ENCODE measurements at regions not wholly inside any gene's neighbourhood (a gene's known extent, or its start where the extent isn't known, plus 50 kb on each side); places are given as distances from the start of the nearest gene placed in this dataset.

GRCh38 chr21:15193937-15194336 is 129.1 kb upstream of the NRIP1 start (continued):
- no peak for TF ChIP-seq CHCHD3 (CRISPR knock-in tag; IDR thresholded peaks at IDR 0.05)
- TF ChIP-seq MYC (IDR thresholded peaks at IDR 0.05; ENCODE audit: low read depth, low read length), result no peak
- TF ChIP-seq MYC (CRISPR knock-in tag; IDR thresholded peaks at IDR 0.05; ENCODE audit: borderline replicate concordance, low read depth), result no peak
- TF ChIP-seq BRD4 (IDR thresholded peaks at IDR 0.05), result no peak
- no peak for TF ChIP-seq ATF7 (IDR thresholded peaks at IDR 0.05)
- TF ChIP-seq MBD2 (IDR thresholded peaks at IDR 0.05; ENCODE audit: borderline replicate concordance, low read depth), result no peak
- TF ChIP-seq ZNF696 (CRISPR knock-in tag; conservative IDR thresholded peaks at IDR 0.05), result no peak
- no peak for TF ChIP-seq HDGF (IDR thresholded peaks at IDR 0.05)
- TF ChIP-seq BMI1 (IDR thresholded peaks at IDR 0.05; ENCODE audit: low read length), result no peak
- no peak for TF ChIP-seq RAD21 (CRISPR knock-in tag; conservative IDR thresholded peaks at IDR 0.05 in 1 of 2, IDR thresholded peaks at IDR 0.05 in 1 of 2)
- TF ChIP-seq KDM4B (IDR thresholded peaks at IDR 0.05; ENCODE audit: borderline replicate concordance in 2 of 2, low read depth in 1 of 2), result no peak
- peak; percentile 75; the same call in 1 of the 2 replicates for TF ChIP-seq ZNF583 (CRISPR knock-in tag; IDR thresholded peaks at IDR 0.05)
- TF ChIP-seq ZNF589 (CRISPR knock-in tag; IDR thresholded peaks at IDR 0.05; ENCODE audit: low read depth), result no peak
- 0 out of 2 replicates have a peak, but pooled peaks have one; percentile 35 for TF ChIP-seq KLF6 (CRISPR knock-in tag; IDR thresholded peaks at IDR 0.05; ENCODE audit: borderline replicate concordance)
- TF ChIP-seq RBBP5 (IDR thresholded peaks at IDR 0.05; ENCODE audit: borderline replicate concordance, insufficient read depth, low read length, poor library complexity, severe bottlenecking), result no peak
- TF ChIP-seq KLF10 (CRISPR knock-in tag; IDR thresholded peaks at IDR 0.05), result no peak
- TF ChIP-seq RERE (CRISPR knock-in tag; IDR thresholded peaks at IDR 0.05; ENCODE audit: borderline replicate concordance), result no peak
